Neuronal stem cell (in vitro differentiated cells): ENCODE measurements at regions not wholly inside any gene's neighbourhood (a gene's known extent, or its start where the extent isn't known, plus 50 kb on each side); places are given as distances from the start of the nearest gene placed in this dataset.

Experiments used
- DNase-seq: peaks from one replicate; pipeline ENCODE4 v3.0.0-alpha.2; 2013; ENCODE audit warnings: low spot score
- H2AFZ ChIP-seq: one replicate; pipeline ENCODE4 v1.6.1; 2013; ENCODE audit warnings: mild to moderate bottlenecking, low read length, inconsistent platforms
- H2AK5ac ChIP-seq: 2 replicates; pipeline ENCODE4 v1.6.1; 2013; ENCODE audit warnings: low read depth, mild to moderate bottlenecking, inconsistent platforms, low read length, moderate library complexity, mixed read lengths
- H2BK120ac ChIP-seq: 2 replicates; pipeline ENCODE4 v1.6.1; 2013; ENCODE audit warnings: low read depth, mild to moderate bottlenecking, inconsistent platforms, low read length, moderate library complexity, mixed read lengths
- H2BK12ac ChIP-seq: one replicate; pipeline ENCODE4 v1.6.1; 2013; ENCODE audit warnings: low read length, inconsistent platforms
- H2BK15ac ChIP-seq: 2 replicates; pipeline ENCODE4 v1.6.1; 2013; ENCODE audit warnings: mild to moderate bottlenecking, low read length, inconsistent platforms, mixed read lengths
- H2BK5ac ChIP-seq: one replicate; pipeline ENCODE4 v1.6.1; 2013; ENCODE audit warnings: inconsistent platforms, mild to moderate bottlenecking, low read length, moderate library complexity
- H3K14ac ChIP-seq: one replicate; pipeline ENCODE4 v1.6.1; 2013; ENCODE audit warnings: low read length, inconsistent platforms
- H3K18ac ChIP-seq: 2 replicates; pipeline ENCODE4 v1.6.1; 2013; ENCODE audit warnings: low read length, inconsistent platforms
- H3K23ac ChIP-seq: 2 replicates; pipeline ENCODE4 v1.6.1; 2013; ENCODE audit warnings: low read depth, mild to moderate bottlenecking, mixed read lengths, low read length, inconsistent platforms; ENCODE audit not compliant: poor library complexity
- H3K27ac ChIP-seq: replicated peaks from 3 replicates; pipeline ENCODE4 v1.5.1; 2013; ENCODE audit warnings: low read length, inconsistent platforms
- H3K27me3 ChIP-seq, 3 experiments: 2 replicates each; pipeline ENCODE4 v1.6.1; 2013; ENCODE audit warnings: low read length in 3 of 3, mild to moderate bottlenecking in 2 of 3, inconsistent platforms in 1 of 3, low read depth in 1 of 3, mixed read lengths in 1 of 3, moderate library complexity in 1 of 3; ENCODE audit not compliant: control insufficient read depth in 3 of 3, insufficient read depth in 3 of 3
- H3K36me3 ChIP-seq, 2 donors: replicated peaks in 1 of 2; 2 replicates each; pipeline ENCODE4 v1.6.1; 2013; ENCODE audit warnings: low read length in 2 of 2; ENCODE audit not compliant: control insufficient read depth in 2 of 2, insufficient read depth in 2 of 2
- H3K4ac ChIP-seq: 2 replicates; pipeline ENCODE4 v1.6.1; 2013; ENCODE audit warnings: inconsistent platforms, mild to moderate bottlenecking, low read length, moderate library complexity
- H3K4me1 ChIP-seq, 2 donors: 1 replicate in 1 of 2; 2 replicates in 1 of 2; pipeline ENCODE4 v1.6.1; 2013; ENCODE audit warnings: low read length in 2 of 2, low read depth in 1 of 2; ENCODE audit not compliant: control insufficient read depth in 2 of 2, insufficient read depth in 1 of 2
- H3K4me2 ChIP-seq: one replicate; pipeline ENCODE4 v1.6.1; 2013; ENCODE audit warnings: mild to moderate bottlenecking, low read length, inconsistent platforms; ENCODE audit not compliant: insufficient read depth, poor library complexity, severe bottlenecking
- H3K4me3 ChIP-seq, 2 donors: 2 replicates each; pipeline ENCODE4 v1.5.1; 2013; ENCODE audit warnings: low read length in 2 of 2, mild to moderate bottlenecking in 2 of 2, inconsistent platforms in 1 of 2, moderate library complexity in 1 of 2
- H3K79me1 ChIP-seq: one replicate; pipeline ENCODE4 v1.6.1; 2013; ENCODE audit warnings: low read depth, mild to moderate bottlenecking, inconsistent platforms, low read length, moderate library complexity
- H3K9ac ChIP-seq: one replicate; pipeline ENCODE4 v1.6.1; 2013; ENCODE audit warnings: mild to moderate bottlenecking, low read depth, low read length, inconsistent platforms; ENCODE audit not compliant: poor library complexity
- H3K9me3 ChIP-seq, 2 donors: replicated peaks in 1 of 2; 2 replicates each; pipeline versions ENCODE3 to v1.6.1; 2013; ENCODE audit warnings: low read length in 2 of 2, mild to moderate bottlenecking in 2 of 2, inconsistent platforms in 1 of 2, low read depth in 1 of 2, mixed read lengths in 1 of 2, moderate library complexity in 1 of 2; ENCODE audit not compliant: control insufficient read depth in 2 of 2, insufficient read depth in 1 of 2
- H4K8ac ChIP-seq: one replicate; pipeline ENCODE4 v1.6.1; 2013; ENCODE audit warnings: low read depth, mild to moderate bottlenecking, inconsistent platforms, low read length, moderate library complexity
- H4K91ac ChIP-seq: one replicate; pipeline ENCODE4 v1.6.1; 2013; ENCODE audit warnings: low read length, low read depth, mild to moderate bottlenecking, inconsistent platforms; ENCODE audit not compliant: poor library complexity
- WGBS, 2 donors: extraction: QIAGEN DNeasy Blood & Tissue Kit; methylation state at CpG; one replicate each; pipeline ENCODE4 v1.1.7; 2013; ENCODE audit warnings: missing lambda C conversion rate in 2 of 2, mixed read lengths in 1 of 2; ENCODE audit not compliant: insufficient read length in 2 of 2, insufficient replicate concordance in 1 of 2; ENCODE audit errors: extremely low coverage in 2 of 2; 5-methylcytosine and 5-hydroxymethylcytosine counted together

- no peak overlapping the region for H3K27ac ChIP-seq
- H2BK120ac ChIP-seq: no peak overlapping the region
- no peak overlapping the region for H3K14ac ChIP-seq
- H4K8ac ChIP-seq: no peak overlapping the region
- no peak overlapping the region for H4K91ac ChIP-seq
- H2BK12ac ChIP-seq: no peak overlapping the region
- H3K4me3 ChIP-seq: no peak overlapping the region
- H3K18ac ChIP-seq: no peak overlapping the region
- no peak overlapping the region for H3K9ac ChIP-seq
- H3K4ac ChIP-seq: no peak overlapping the region
- H3K4me1 ChIP-seq: no peaks in the 10 kb centered on the region
- no peak overlapping the region for H2BK5ac ChIP-seq
- no peaks in the 10 kb centered on the region for H3K9me3 ChIP-seq
- H3K23ac ChIP-seq: no peak overlapping the region
- DNase-seq: no peak
- no peak overlapping the region for H2AK5ac ChIP-seq
- no peak overlapping the region for H2AFZ ChIP-seq
- no peaks in the 10 kb centered on the region for H3K27me3 ChIP-seq
- no CpG with 5 or more reads among the region's 2 CpGs for WGBS, 2 donors
- H3K4me2 ChIP-seq: no peak overlapping the region
- H2BK15ac ChIP-seq: no peak overlapping the region
- H3K36me3 ChIP-seq: no peaks in the 10 kb centered on the region
- no peaks in the 10 kb centered on the region for H3K79me1 ChIP-seq
These were observed 88.9 kb upstream of the TYRP1 start for GRCh38 chr9:12604164-12604821.

DNA sequence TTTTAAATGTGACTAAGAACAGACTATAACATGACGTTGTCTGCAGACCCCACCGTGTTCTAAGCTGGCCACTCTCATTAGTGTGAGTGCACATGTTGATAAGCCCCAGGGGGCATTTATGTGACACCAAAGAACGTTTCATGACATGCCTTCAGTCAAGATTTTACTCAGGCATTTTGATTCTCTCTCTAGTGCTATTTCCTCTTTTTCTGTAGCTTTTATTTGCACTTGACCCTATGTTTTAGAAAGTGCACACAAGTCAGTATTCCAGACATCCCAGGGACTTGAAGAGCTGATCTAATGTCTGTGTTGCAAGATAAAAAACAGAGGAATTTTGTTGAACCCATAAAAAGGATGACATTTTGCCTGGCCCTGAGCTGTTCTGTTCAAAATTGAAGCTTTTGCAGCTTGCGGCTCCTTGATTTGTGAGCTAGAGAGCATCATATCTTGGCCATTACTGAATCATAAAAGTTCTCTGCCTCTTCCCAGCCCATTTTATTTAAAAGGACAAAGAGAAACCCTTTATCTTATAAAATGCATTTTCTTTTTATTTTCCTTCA is 80.9 kb upstream of the TYRP1 start:
- Histone ChIP-seq H3K9me3 (no peaks in the 10 kb centered on the region), H3K4ac (no peak overlapping the region), H3K4me1 (no peaks in the 10 kb centered on the region), H4K8ac (no peak overlapping the region), H3K36me3 (no peaks in the 10 kb centered on the region), H4K91ac (no peak overlapping the region), H2AK5ac (no peak overlapping the region), H3K14ac (no peak overlapping the region), H3K23ac (no peak overlapping the region), H3K9ac (no peak overlapping the region), H3K27me3 (no peaks in the 10 kb centered on the region), H3K4me3 (no peak overlapping the region), H2BK12ac (no peak overlapping the region), H2BK15ac (no peak overlapping the region), H2BK120ac (no peak overlapping the region), H2AFZ (no peak overlapping the region), H3K79me1 (no peaks in the 10 kb centered on the region), H3K18ac (no peak overlapping the region), H3K4me2 (no peak overlapping the region), H3K27ac (no peak overlapping the region), H2BK5ac (no peak overlapping the region)
- DNase-seq: no peak
- WGBS, 2 donors: no CpG with 5 or more reads among the region's 4 CpGs

DNA sequence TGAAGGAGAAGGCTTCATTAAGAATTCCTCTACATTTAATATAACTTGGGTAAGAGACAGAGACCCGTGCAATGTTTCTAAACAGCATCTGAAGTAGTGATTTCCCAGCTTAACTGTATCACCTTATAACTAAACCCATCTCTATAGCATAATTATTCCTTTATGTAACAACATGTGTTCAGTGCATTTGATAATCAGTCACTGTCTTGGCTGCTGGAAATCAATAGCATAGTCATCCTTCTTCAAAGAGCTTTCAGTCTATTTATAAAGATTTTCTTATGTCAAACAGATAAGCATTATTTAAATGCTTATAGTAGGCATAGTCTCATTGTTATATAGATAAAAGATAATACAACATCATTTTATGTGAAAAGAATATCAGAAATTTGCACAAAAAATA is 80.1 kb upstream of the TYRP1 start:
- no peak overlapping the region for H2AK5ac ChIP-seq
- no peaks in the 10 kb centered on the region for H3K4me1 ChIP-seq
- H3K23ac ChIP-seq: no peak overlapping the region
- H3K18ac ChIP-seq: no peak overlapping the region
- no peak overlapping the region for H4K8ac ChIP-seq
- no peak overlapping the region for H3K9ac ChIP-seq
- no peak overlapping the region for H3K27ac ChIP-seq
- DNase-seq: no peak
- no peak overlapping the region for H3K14ac ChIP-seq
- no peak overlapping the region for H3K4ac ChIP-seq
- no peaks in the 10 kb centered on the region for H3K9me3 ChIP-seq
- no peaks in the 10 kb centered on the region for H3K27me3 ChIP-seq
- H3K4me3 ChIP-seq: no peak overlapping the region
- no peak overlapping the region for H2BK120ac ChIP-seq
- H2BK5ac ChIP-seq: no peak overlapping the region
- WGBS, 2 donors: no CpG with 5 or more reads among the region's 1 CpG
- no peak overlapping the region for H4K91ac ChIP-seq
- no peak overlapping the region for H2AFZ ChIP-seq
- no peak overlapping the region for H2BK12ac ChIP-seq
- H3K4me2 ChIP-seq: no peak overlapping the region
- H3K79me1 ChIP-seq: no peaks in the 10 kb centered on the region
- H2BK15ac ChIP-seq: no peak overlapping the region
- no peaks in the 10 kb centered on the region for H3K36me3 ChIP-seq

GRCh38 chr9:12614488-12614887 is 78.7 kb upstream of the TYRP1 start:
- no peak overlapping the region for H2AFZ ChIP-seq

More at GRCh38 chr9:12614488-12614887, 78.7 kb upstream of the TYRP1 start:
- Histone ChIP-seq H3K27me3 (peaks cover 0 to 3% (median 0%) of the 10 kb centered on the region in 3 experiments), H4K8ac (no peak overlapping the region), H2BK5ac (no peak overlapping the region), H3K23ac (no peak overlapping the region), H2BK15ac (no peak overlapping the region), H3K4me1 (no peaks in the 10 kb centered on the region), H3K9ac (no peak overlapping the region), H3K4me3 (no peak overlapping the region), H3K9me3 (no peaks in the 10 kb centered on the region), H3K27ac (no peak overlapping the region), H3K4ac (no peak overlapping the region), H3K14ac (no peak overlapping the region), H2AK5ac (no peak overlapping the region), H3K79me1 (no peaks in the 10 kb centered on the region), H3K4me2 (no peak overlapping the region), H2BK12ac (no peak overlapping the region), H2BK120ac (no peak overlapping the region), H4K91ac (no peak overlapping the region), H3K18ac (no peak overlapping the region), H3K36me3 (no peaks in the 10 kb centered on the region)
- WGBS, 2 donors: no CpG with 5 or more reads among the region's 3 CpGs
- DNase-seq: no peak
